Neural cell (in vitro differentiated cells): ENCODE measurements at regions not wholly inside any gene's neighbourhood (a gene's known extent, or its start where the extent isn't known, plus 50 kb on each side); places are given as distances from the start of the nearest gene placed in this dataset.

ENCODE experiments used
- H2AFZ ChIP-seq: fragments of 200-600, 300-800 bp; sonication (generic), shearing (Covaris generic); 2 replicates; pipeline ENCODE4 v1.6.0; 2014; ENCODE audit warnings: low read depth, mild to moderate bottlenecking, antibody characterized with exemption, low read length, moderate library complexity
- H3F3A ChIP-seq: fragments of 200-600 bp; shearing (Covaris generic); 2 replicates; pipeline ENCODE4 v1.6.1; 2016; ENCODE audit warnings: mild to moderate bottlenecking, moderate library complexity, mixed read lengths, antibody characterized with exemption, low read length; ENCODE audit not compliant: insufficient read depth, poor library complexity, severe bottlenecking
- H3K27ac ChIP-seq: fragments of 200-600, 300-800 bp; sonication (generic), shearing (Covaris generic); 2 replicates; pipeline ENCODE4 v1.5.1; 2014; ENCODE audit warnings: mild to moderate bottlenecking, low read length, moderate library complexity
- H3K27me3 ChIP-seq: fragments of 300-800, 200-600 bp; sonication (generic), shearing (Covaris generic); 2 replicates; pipeline ENCODE4 v1.6.0; 2014; ENCODE audit warnings: mild to moderate bottlenecking, low read depth, low read length, moderate library complexity; ENCODE audit not compliant: insufficient read depth
- H3K36me3 ChIP-seq: fragments of 300-800, 200-600 bp; sonication (generic), shearing (Covaris generic); 2 replicates; pipeline ENCODE4 v1.5.1; 2014; ENCODE audit warnings: mild to moderate bottlenecking, antibody characterized with exemption, low read length, moderate library complexity; ENCODE audit not compliant: insufficient read depth
- H3K4me2 ChIP-seq: fragments of 300-800, 200-600 bp; sonication (generic), shearing (Covaris generic); 2 replicates; pipeline ENCODE4 v1.6.0; 2014; ENCODE audit warnings: mild to moderate bottlenecking, low read length
- H3K4me3 ChIP-seq: fragments of 300-800, 200-600 bp; sonication (generic), shearing (Covaris generic); 2 replicates; pipeline ENCODE4 v1.5.1; 2014; ENCODE audit warnings: mild to moderate bottlenecking, low read length, moderate library complexity
- H3K79me2 ChIP-seq: fragments of 200-600 bp; shearing (Covaris generic); replicated peaks from 2 replicates; pipeline ENCODE4 v1.6.0; 2014; ENCODE audit warnings: mild to moderate bottlenecking, low read length, moderate library complexity; ENCODE audit not compliant: insufficient read depth
- H3K9ac ChIP-seq: fragments of 300-800, 200-600 bp; sonication (generic), shearing (Covaris generic); 2 replicates; pipeline ENCODE4 v1.6.1; 2016; ENCODE audit warnings: mild to moderate bottlenecking, low read length, mixed read lengths
- H3K9me2 ChIP-seq: fragments of 200-600 bp; shearing (Covaris generic); 2 replicates; pipeline ENCODE4 v1.6.1; 2016; ENCODE audit warnings: mild to moderate bottlenecking, low read length, mixed read lengths; ENCODE audit not compliant: insufficient read depth
- H3K9me3 ChIP-seq: fragments of 200-600, 300-800 bp; sonication (generic), shearing (Covaris generic); 2 replicates; pipeline ENCODE4 v1.6.1; 2016; ENCODE audit warnings: mild to moderate bottlenecking, mixed run types, low read length, moderate library complexity, mixed read lengths
- H4K20me1 ChIP-seq: fragments of 200-600 bp; shearing (Covaris generic); 2 replicates; pipeline ENCODE4 v1.6.1; 2016; ENCODE audit warnings: mild to moderate bottlenecking, mixed run types; ENCODE audit not compliant: insufficient read depth
- CTCF ChIP-seq: fragments of 450-650 bp; IDR thresholded peaks from 2 replicates; pipeline ENCODE4 v1.5.1; 2014; ENCODE audit warnings: antibody characterized with exemption, mild to moderate bottlenecking, moderate library complexity; ENCODE audit not compliant: poor library complexity, severe bottlenecking
- EP300 ChIP-seq: fragments of 450-650 bp; conservative IDR thresholded peaks from 2 replicates; pipeline ENCODE4 v1.6.1; 2014; ENCODE audit warnings: antibody characterized with exemption, mild to moderate bottlenecking, moderate library complexity; ENCODE audit not compliant: poor library complexity, severe bottlenecking
- EZH2 ChIP-seq: fragments of 200-600, 300-800 bp; shearing (Covaris generic), sonication (generic); IDR thresholded peaks from 2 replicates; pipeline ENCODE4 v1.6.1; 2014; ENCODE audit warnings: antibody characterized with exemption, low read length, borderline replicate concordance, mild to moderate bottlenecking; ENCODE audit not compliant: insufficient read depth, poor library complexity, severe bottlenecking
- MXI1 ChIP-seq: fragments of 450-650 bp; conservative IDR thresholded peaks from 2 replicates; pipeline ENCODE4 v1.6.1; 2014; ENCODE audit warnings: antibody characterized with exemption, mild to moderate bottlenecking; ENCODE audit not compliant: poor library complexity, severe bottlenecking
- POLR2AphosphoS5 ChIP-seq: IDR thresholded peaks from 2 replicates; pipeline ENCODE4 v1.6.1; 2012
- RAD21 ChIP-seq: fragments of 450-650 bp; conservative IDR thresholded peaks from 2 replicates; pipeline ENCODE4 v1.6.1; 2014; ENCODE audit warnings: antibody characterized with exemption, mild to moderate bottlenecking, moderate library complexity
- SMC3 ChIP-seq: fragments of 450-650 bp; conservative IDR thresholded peaks from 2 replicates; pipeline ENCODE4 v1.6.1; 2014; ENCODE audit warnings: antibody characterized with exemption, mild to moderate bottlenecking, moderate library complexity; ENCODE audit not compliant: poor library complexity
- TAF1 ChIP-seq: IDR thresholded peaks from 2 replicates; pipeline ENCODE4 v1.6.1; 2012; ENCODE audit warnings: low read depth
- TF ChIP-seq, protein P1 (sequence below): IDR thresholded peaks from 2 replicates; pipeline ENCODE4 v1.6.1; 2012; ENCODE audit warnings: borderline replicate concordance

- no peaks in the 10 kb centered on the region for H4K20me1 ChIP-seq
- no peaks in the 10 kb centered on the region for H3K27me3 ChIP-seq
- H3K9me2 ChIP-seq, result no peaks in the 10 kb centered on the region
- H3K36me3 ChIP-seq, result no peaks in the 10 kb centered on the region
- H3F3A ChIP-seq, result no peaks in the 10 kb centered on the region
- TF ChIP-seq MXI1 (no peak), EP300 (no peak), EZH2 (no peak), SMC3 (no peak), CTCF (no peak)
- no peak overlapping the region for H3K4me2 ChIP-seq
- no peak overlapping the region for H3K4me3 ChIP-seq
- H3K9ac ChIP-seq, result no peak overlapping the region
- peaks cover 3% of the 10 kb centered on the region for H3K9me3 ChIP-seq
- H2AFZ ChIP-seq, result no peak overlapping the region
- no peak overlapping the region for H3K27ac ChIP-seq
- H3K79me2 ChIP-seq, result no peaks in the 10 kb centered on the region
These were observed 734.8 kb upstream of the REG3G start for GRCh38 chr2:78290581-78291214.

GRCh38 chr2:78293768-78294167 is 731.7 kb upstream of the REG3G start:
- no peaks in the 10 kb centered on the region for H3K27me3 ChIP-seq
- H3K9me2 ChIP-seq, result no peaks in the 10 kb centered on the region
- H3K9ac ChIP-seq, result no peak overlapping the region
- H2AFZ ChIP-seq, result no peak overlapping the region
- H3F3A ChIP-seq, result no peaks in the 10 kb centered on the region
- H3K27ac ChIP-seq, result no peak overlapping the region
- no peak overlapping the region for H3K4me3 ChIP-seq
- no peaks in the 10 kb centered on the region for H3K36me3 ChIP-seq
- H4K20me1 ChIP-seq, result no peaks in the 10 kb centered on the region
- no peaks in the 10 kb centered on the region for H3K79me2 ChIP-seq
- H3K9me3 ChIP-seq, result no peaks in the 10 kb centered on the region
- H3K4me2 ChIP-seq, result no peak overlapping the region
- TF ChIP-seq SMC3 (no peak), MXI1 (no peak), TAF1 (no peak), CTCF (no peak), EP300 (no peak), RAD21 (no peak), EZH2 (no peak), POLR2AphosphoS5 (no peak)
- TF ChIP-seq, protein P1, sequence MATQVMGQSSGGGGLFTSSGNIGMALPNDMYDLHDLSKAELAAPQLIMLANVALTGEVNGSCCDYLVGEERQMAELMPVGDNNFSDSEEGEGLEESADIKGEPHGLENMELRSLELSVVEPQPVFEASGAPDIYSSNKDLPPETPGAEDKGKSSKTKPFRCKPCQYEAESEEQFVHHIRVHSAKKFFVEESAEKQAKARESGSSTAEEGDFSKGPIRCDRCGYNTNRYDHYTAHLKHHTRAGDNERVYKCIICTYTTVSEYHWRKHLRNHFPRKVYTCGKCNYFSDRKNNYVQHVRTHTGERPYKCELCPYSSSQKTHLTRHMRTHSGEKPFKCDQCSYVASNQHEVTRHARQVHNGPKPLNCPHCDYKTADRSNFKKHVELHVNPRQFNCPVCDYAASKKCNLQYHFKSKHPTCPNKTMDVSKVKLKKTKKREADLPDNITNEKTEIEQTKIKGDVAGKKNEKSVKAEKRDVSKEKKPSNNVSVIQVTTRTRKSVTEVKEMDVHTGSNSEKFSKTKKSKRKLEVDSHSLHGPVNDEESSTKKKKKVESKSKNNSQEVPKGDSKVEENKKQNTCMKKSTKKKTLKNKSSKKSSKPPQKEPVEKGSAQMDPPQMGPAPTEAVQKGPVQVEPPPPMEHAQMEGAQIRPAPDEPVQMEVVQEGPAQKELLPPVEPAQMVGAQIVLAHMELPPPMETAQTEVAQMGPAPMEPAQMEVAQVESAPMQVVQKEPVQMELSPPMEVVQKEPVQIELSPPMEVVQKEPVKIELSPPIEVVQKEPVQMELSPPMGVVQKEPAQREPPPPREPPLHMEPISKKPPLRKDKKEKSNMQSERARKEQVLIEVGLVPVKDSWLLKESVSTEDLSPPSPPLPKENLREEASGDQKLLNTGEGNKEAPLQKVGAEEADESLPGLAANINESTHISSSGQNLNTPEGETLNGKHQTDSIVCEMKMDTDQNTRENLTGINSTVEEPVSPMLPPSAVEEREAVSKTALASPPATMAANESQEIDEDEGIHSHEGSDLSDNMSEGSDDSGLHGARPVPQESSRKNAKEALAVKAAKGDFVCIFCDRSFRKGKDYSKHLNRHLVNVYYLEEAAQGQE, result no peak
